H7 (cell line): ENCODE measurements at regions not wholly inside any gene's neighbourhood (a gene's known extent, or its start where the extent isn't known, plus 50 kb on each side); places are given as distances from the start of the nearest gene placed in this dataset.

Experiments
- DNase-seq: peaks from one replicate; pipeline ENCODE4 v3.0.0; 2012
- H3K27me3 ChIP-seq: 2 replicates; pipeline ENCODE4 v1.6.0; 2011; ENCODE audit warnings: mild to moderate bottlenecking, low read length; ENCODE audit not compliant: control insufficient read depth, insufficient read depth
- H3K36me3 ChIP-seq: replicated peaks from 2 replicates; pipeline ENCODE4 v1.5.1; 2011; ENCODE audit warnings: low read length; ENCODE audit not compliant: control insufficient read depth, insufficient read depth
- H3K4me3 ChIP-seq: 2 replicates; pipeline ENCODE4 v1.5.1; 2011; ENCODE audit warnings: low read depth, mild to moderate bottlenecking, control low read depth, low read length, moderate library complexity; ENCODE audit not compliant: insufficient read depth

DNA sequence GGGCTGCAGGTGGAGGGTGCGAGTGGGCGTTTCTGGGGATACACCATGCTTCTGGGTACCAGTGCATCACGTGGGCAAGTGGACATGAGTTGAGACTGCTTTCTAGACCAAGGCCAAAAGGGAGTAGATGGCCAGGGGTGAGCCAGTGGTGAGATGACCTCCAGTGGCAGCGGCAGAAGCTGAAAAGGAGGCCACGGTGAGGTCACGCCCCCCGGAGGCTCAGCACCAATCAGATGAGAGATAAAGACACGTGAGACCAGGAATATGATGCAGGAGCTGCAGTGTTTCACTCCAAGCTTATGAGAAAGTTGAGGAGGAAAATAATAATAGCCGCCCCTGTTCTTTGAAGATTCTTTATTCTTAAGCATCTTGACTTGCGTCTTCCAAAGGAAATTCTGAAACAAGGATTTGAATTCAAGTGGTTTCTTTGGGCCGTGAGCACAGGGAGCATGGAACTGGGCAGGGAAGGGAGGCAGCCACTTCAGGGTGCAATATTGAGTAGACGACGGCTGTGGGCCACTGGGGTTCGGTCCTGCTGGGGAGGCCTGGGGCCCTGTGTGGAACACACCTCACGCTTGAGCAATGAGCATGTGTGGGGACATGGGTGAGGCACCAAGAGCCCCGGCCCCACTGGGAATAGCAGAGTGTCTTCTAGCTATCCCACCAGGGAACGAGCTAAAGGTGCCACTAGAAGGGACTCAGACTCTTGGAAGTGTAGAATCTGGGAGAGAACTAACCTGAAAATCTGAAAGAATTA is 156.7 kb upstream of the LRFN2 start:
- no peaks in the 10 kb centered on the region for H3K27me3 ChIP-seq
- peak; percentile 73 for DNase-seq
- no peaks in the 10 kb centered on the region for H3K36me3 ChIP-seq
- no peak overlapping the region for H3K4me3 ChIP-seq

DNA sequence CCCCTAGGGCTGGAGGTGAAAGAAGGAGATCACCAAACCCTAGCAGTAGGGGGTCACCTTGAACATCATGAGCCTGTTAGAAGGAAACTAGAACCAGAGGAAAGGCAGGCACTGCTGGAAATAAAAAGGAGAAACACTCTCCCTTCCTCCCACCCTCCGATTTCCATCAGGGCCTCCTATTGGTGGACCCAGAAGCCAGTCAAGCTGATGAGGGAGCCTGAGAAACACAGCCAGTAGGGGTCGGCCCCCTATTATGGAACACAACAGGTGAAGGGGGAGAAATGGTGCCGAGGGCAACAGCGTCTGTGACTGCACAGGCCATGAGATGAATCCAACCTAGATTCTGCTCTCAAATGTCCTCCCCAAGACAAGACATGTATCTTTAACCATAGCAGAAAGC is 156.1 kb upstream of the LRFN2 start:
- DNase-seq: peak; percentile 91
- Histone ChIP-seq H3K4me3 (no peak overlapping the region), H3K36me3 (no peaks in the 10 kb centered on the region), H3K27me3 (no peaks in the 10 kb centered on the region)

DNA sequence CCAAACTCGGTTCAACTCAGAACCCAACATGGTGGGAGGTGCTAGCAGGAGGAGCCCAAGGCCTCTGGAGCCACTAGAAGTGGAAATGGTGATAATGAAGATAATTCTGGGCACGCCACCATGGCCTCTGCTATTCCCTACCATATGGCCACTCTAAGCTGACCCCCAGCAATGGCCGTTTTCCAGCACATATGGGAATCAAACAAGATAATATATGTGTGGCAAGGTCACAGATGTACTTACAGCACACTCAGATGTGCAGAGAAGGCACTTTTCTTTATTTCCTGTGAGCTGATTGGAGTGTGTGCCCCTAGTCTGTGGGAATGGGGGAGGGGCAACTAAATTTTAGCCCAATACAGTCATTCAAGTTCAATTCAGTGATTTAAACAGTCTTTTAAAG is 153.4 kb upstream of the LRFN2 start:
- H3K27me3 ChIP-seq: no peaks in the 10 kb centered on the region
- H3K36me3 ChIP-seq: no peaks in the 10 kb centered on the region
- no peak for DNase-seq
- H3K4me3 ChIP-seq: no peak overlapping the region

DNA sequence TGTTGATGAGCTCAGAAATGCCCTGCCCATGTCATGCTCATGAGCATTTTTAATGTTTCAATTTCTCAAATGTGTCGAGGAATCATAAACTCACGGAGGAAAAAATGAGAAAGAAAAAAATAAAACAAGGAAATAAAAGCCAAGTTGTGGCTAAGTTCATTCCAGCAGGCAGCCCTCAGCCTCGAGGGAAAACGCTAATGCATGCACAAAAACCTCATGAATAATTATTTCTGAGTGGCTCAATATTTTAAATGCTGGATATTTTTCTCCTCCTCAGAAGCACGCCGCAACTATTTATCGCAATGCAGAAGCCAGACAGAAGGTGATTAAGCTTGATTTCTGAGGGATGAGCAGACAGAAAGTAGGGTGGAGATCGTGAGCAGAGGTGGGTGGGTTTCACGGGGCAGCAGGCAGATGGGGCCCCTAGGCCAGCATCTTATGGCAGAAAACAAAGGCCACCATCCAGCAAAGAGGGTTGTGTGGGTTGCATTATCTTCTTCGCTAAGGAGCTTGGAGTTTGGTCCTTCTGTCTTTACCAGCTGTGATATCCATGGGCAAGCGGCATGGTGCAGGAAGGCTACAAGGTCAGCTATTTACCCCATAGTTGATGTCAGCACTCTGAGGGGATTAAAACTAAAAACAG is 151.5 kb upstream of the LRFN2 start:
- Histone ChIP-seq H3K4me3 (no peak overlapping the region), H3K36me3 (no peaks in the 10 kb centered on the region), H3K27me3 (no peaks in the 10 kb centered on the region)
- no peak for DNase-seq

DNA sequence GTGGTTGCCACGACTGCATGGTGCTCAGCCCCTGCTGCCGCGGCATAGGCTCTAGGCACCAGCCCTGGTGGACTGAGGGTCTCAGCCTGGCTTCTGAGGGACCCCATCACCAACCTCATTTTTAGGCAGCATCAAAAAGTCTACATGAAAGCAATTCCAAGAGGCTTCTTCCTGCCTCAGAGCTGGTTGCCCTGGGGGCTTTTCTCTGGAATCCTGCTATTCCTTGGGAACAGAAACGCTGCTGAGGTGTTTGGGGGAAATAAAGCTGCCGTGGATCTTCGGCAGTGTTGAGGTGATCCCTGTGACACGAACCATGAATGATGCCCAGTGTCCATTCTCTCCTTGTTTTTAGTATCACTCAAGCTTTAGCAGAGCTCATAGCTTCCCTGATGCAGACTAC is 148.4 kb upstream of the LRFN2 start:
- DNase-seq: no peak
- no peaks in the 10 kb centered on the region for H3K36me3 ChIP-seq
- no peaks in the 10 kb centered on the region for H3K27me3 ChIP-seq
- H3K4me3 ChIP-seq: no peak overlapping the region

DNA sequence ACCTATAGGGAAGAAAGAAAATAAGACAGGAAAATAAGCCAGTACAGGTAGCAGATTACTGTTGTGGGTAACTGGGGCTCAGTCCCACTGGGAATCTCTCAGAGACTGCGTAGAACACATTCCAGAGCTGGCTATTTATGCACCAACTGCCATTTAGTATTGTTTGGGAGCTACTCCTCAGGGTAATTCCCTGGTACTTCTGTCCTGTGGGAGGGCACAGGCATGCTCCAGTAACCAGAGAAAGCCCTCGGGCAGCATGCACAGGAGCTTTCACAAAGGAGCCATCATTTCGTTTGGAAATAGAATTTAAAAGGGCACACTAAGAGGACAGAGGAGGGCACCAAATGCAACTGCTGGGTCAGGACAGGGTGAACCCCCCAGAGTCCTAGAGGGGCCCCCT is 148.0 kb upstream of the LRFN2 start:
- no peak overlapping the region for H3K4me3 ChIP-seq
- no peaks in the 10 kb centered on the region for H3K27me3 ChIP-seq
- H3K36me3 ChIP-seq: no peaks in the 10 kb centered on the region
- no peak for DNase-seq

DNA sequence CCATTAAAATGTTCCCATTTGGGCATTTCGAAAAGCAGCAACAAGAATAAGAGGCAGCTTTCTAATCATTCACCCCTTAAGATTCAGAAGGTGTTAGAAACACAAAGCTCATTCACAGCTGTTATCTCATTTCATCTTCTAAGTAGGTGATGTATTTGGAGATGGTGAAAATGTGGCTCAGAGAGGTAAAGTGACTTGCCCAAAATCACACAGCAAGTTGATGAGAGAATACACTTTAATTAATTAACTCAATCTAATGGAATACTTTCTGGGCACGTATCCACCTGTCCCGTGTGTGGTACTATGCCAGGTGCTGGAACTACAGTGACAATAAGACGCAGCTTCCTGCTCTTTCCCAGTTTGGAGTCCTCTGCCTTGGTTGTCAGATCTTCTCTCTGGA is 147.4 kb upstream of the LRFN2 start:
- H3K27me3 ChIP-seq: no peaks in the 10 kb centered on the region
- no peak for DNase-seq
- no peaks in the 10 kb centered on the region for H3K36me3 ChIP-seq
- no peak overlapping the region for H3K4me3 ChIP-seq

DNA sequence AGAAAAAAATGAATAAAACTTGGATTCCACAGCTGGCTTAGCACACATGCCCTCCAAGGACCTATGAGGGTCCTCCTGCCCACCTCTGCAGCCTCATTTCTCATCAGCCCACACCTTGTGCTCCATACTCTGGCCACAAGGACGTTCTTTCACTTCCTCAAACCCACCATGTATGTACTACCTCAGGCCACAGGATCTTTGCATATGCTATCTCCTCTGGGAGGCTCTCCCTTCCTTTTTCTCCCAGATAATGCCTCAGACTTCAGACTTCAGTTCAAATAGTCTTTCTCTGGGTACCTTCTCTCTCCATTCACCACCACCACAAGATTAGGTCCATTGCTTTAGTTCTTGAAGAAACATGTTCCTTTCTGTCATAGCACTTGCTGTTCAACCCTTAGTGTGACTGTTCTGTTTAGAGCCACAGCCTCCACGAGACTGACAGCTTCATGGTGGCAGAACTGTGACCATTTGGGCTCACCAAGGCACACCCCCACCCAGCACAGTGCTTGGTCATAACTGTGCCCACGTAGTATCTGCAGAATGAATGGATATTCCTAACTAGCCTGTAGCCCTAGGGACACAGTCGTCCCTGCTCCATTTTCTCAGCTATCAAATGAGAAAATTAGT is 146.7 kb upstream of the LRFN2 start:
- H3K27me3 ChIP-seq: no peaks in the 10 kb centered on the region
- no peak for DNase-seq
- no peak overlapping the region for H3K4me3 ChIP-seq
- H3K36me3 ChIP-seq: no peaks in the 10 kb centered on the region

DNA sequence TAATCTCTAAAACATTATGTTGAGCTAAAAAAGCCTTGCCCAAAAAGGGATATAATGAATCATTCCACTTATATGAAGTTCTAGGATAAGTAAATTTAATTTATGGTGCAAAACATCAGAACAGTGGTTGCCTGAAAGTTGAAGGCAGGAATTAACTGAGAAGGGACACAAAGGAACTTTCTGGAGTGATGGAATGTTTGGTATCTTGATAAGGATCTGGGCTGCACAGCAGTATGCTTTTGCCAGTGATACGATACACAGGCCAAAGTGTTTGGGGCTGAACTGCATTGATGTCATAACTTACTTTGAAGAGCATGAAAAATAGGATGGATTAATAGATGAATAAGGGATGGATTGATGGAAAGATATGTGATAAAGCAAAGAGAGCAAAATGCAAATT is 146.1 kb upstream of the LRFN2 start:
- DNase-seq: no peak
- Histone ChIP-seq H3K4me3 (no peak overlapping the region), H3K27me3 (no peaks in the 10 kb centered on the region), H3K36me3 (no peaks in the 10 kb centered on the region)

DNA sequence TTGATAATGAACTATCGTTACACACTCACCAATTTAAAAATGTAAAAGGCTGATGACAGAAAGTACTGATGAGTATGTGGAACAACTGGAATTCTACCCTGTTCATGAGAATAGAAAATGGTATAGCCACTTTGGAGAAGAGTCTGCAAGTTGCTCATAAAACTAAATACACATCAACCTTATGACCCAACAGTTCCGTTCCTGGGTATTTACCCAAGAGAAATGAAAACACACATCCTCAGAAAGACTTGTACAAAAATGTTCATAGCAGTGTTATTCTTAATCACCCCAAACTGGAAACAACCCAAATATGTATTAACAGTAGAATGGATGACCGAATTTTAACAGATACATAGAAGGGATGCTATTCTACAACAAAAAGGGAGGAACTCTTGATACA is 145.7 kb upstream of the LRFN2 start:
- Histone ChIP-seq H3K36me3 (no peaks in the 10 kb centered on the region), H3K4me3 (no peak overlapping the region), H3K27me3 (no peaks in the 10 kb centered on the region)
- DNase-seq: no peak

DNA sequence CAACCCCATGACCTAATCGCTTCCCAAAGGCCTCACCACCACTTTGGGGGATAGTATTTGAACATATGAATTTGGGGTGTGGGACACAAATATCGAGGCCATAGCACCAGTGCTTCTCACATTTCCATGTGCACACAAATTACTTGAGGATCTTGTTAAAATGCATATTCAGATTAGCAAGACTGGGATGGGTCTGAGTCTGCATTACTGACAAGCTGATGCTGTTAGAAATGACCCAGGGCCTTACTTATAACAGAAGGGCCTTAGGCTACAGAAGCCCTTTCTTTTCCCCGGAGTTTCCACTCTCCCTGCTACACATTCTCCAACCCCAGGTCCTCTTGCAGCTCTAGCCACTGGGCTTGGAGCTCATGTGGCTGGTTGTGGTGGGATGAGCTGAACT is 141.5 kb upstream of the LRFN2 start:
- H3K27me3 ChIP-seq: no peaks in the 10 kb centered on the region
- no peak overlapping the region for H3K4me3 ChIP-seq
- no peak for DNase-seq
- H3K36me3 ChIP-seq: no peaks in the 10 kb centered on the region

DNA sequence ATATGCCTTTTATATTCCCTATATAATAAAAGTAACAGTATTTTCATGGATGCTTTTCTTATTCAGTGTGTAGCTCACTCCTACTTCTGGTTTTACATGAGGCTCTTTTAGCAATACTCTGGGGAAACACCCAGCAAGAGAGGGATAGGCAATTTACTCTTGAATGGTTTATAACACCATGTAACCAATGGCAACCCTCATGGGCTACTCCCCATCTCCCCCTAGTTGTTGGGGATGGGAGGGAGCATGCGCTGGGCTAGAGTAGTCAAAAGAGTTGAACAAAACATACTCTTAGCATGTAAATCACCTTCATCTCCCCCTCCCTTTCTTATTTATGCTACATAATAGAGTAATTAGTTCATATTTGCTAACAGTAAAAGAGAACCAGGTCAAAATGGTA is 140.1 kb upstream of the LRFN2 start:
- no peaks in the 10 kb centered on the region for H3K27me3 ChIP-seq
- no peak overlapping the region for H3K4me3 ChIP-seq
- H3K36me3 ChIP-seq: no peaks in the 10 kb centered on the region
- DNase-seq: peak; percentile 84

DNA sequence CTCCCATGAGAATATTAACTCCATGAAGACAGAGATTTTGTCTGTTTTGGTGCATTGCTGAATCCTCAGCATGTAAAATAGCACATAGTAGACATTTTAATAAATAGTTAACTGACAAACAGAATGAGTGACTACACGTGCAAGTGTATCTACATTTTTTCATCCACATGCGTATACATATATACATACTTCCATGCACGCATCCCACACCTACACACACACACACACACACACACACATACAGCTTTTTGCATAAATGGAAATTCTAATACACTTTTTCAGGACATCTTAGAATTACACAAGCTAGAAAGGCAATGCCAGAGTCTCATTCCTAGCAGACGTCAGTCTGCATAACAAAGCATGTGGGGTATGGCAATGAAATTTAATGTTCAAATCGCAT is 139.7 kb upstream of the LRFN2 start:
- DNase-seq: no peak
- no peaks in the 10 kb centered on the region for H3K36me3 ChIP-seq
- no peaks in the 10 kb centered on the region for H3K27me3 ChIP-seq
- H3K4me3 ChIP-seq: no peak overlapping the region

DNA sequence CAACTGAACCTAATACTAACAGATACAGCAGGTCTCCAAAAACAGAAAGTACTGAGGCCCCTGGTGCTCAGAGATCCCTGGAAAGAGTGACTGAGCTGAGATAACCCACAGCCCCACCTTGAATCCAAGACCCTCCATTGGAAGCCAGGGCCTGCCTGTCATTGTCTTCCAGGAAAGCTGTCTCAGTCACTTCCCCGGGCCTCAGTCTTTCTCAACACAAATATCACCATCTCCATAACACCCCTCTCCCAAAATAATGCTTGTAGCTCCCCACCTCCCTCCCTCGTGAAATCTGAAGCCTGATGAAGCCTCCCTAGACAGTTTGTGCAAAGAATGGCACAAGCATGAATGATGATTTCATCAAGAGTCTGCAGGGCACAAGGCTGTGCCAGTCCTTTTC is 138.2 kb upstream of the LRFN2 start:
- H3K4me3 ChIP-seq: no peak overlapping the region
- no peaks in the 10 kb centered on the region; the same call in 1 of the 2 replicates for H3K27me3 ChIP-seq
- DNase-seq: no peak
- no peaks in the 10 kb centered on the region for H3K36me3 ChIP-seq

DNA sequence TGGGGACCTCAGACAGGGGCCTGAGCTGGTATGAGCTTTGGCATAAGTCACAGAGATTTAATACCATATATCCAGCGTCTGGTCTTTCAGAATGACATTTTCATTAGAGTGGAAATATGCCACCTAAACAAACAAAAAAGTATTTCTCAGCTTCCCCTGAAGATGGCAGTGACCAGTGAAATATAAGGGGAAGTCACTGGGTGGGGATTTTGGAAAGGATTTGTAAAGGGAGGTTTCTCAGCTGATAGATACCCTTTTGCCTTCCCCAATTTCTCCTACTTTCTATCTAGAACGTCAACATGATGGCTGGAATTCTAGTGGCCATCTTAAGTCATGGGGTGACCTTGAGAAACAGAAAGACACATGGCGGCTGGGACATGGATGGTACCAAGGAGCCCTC is 137.7 kb upstream of the LRFN2 start:
- DNase-seq: no peak
- Histone ChIP-seq H3K4me3 (no peak overlapping the region), H3K36me3 (no peaks in the 10 kb centered on the region), H3K27me3 (no peaks in the 10 kb centered on the region; the same call in 1 of the 2 replicates)
